ENCODE measurements at regions not wholly inside any gene's neighbourhood (a gene's known extent, or its start where the extent isn't known, plus 50 kb on each side); places are given as distances from the start of the nearest gene placed in this dataset.

- TF ChIP-seq CTCF (IDR thresholded peaks at IDR 0.05; ENCODE audit: control extremely low read depth in 1 of 3, insufficient read depth in 1 of 3, low read depth in 1 of 3, low read length in 3 of 3) (no peak), EZH2 (IDR thresholded peaks at IDR 0.05; ENCODE audit: low read depth, low read length, severe bottlenecking) (no peak), POLR2AphosphoS5 (IDR thresholded peaks at IDR 0.05; ENCODE audit: low read depth, low read length) (no peak), SIN3A (conservative IDR thresholded peaks at IDR 0.05 in 1 of 2, IDR thresholded peaks at IDR 0.05 in 1 of 2; ENCODE audit: low read depth in 1 of 2, low read length in 2 of 2) (no peak), USF2 (IDR thresholded peaks at IDR 0.05; ENCODE audit: low read length) (no peak), KDM1A (IDR thresholded peaks at IDR 0.05; ENCODE audit: borderline replicate concordance, low read length) (no peak), JUN (IDR thresholded peaks at IDR 0.05; ENCODE audit: low read depth, low read length) (no peak), POLR2A (IDR thresholded peaks at IDR 0.05; ENCODE audit: control extremely low read depth in 1 of 2, low read depth in 2 of 2, low read length in 2 of 2) (no peak), ZNF274 (IDR thresholded peaks at IDR 0.05; ENCODE audit: borderline replicate concordance, extremely low read depth, low read length) (no peak), GABPA (IDR thresholded peaks at IDR 0.05; ENCODE audit: borderline replicate concordance, insufficient read depth, low read length) (no peak)
Observed at GRCh38 chr4:14023036-14023435, 395.5 kb upstream of the BOD1L1 start.

Data from H1 (cell line).